Activated naive CD4-positive, alpha-beta T cell treated with anti-CD3 and anti-CD28 coated beads, Interleukin-2, amount 50 U/mL, for 72 hours (primary cell): ENCODE measurements at regions not wholly inside any gene's neighbourhood (a gene's known extent, or its start where the extent isn't known, plus 50 kb on each side); places are given as distances from the start of the nearest gene placed in this dataset.

Experiments
- ATAC-seq, 2 donors: fragments of 150-1000 bp; cut with Tn5 transposase; 2 replicates each; pipeline ENCODE4 v1.10.0; 2021; ENCODE audit warnings: mild to moderate bottlenecking in 2 of 2, moderate library complexity in 2 of 2
- DNase-seq, 2 donors: peaks; one replicate each; pipeline ENCODE4 v3.0.0; 2021 to 2022; ENCODE audit warnings: low spot score in 2 of 2
- H3K27ac Mint-ChIP-seq, 2 donors: one replicate each; pipeline ENCODE4 v1.8.0; 2022; ENCODE audit warnings: mild to moderate bottlenecking in 2 of 2, mixed read lengths in 2 of 2
- H3K36me3 Mint-ChIP-seq, 2 donors: one replicate each; pipeline ENCODE4 v1.8.0; 2022; ENCODE audit warnings: mixed read lengths in 2 of 2
- H3K9me3 Mint-ChIP-seq, 2 donors: one replicate each; pipeline ENCODE4 v1.8.0; 2022; ENCODE audit warnings: mixed read lengths in 2 of 2

DNA sequence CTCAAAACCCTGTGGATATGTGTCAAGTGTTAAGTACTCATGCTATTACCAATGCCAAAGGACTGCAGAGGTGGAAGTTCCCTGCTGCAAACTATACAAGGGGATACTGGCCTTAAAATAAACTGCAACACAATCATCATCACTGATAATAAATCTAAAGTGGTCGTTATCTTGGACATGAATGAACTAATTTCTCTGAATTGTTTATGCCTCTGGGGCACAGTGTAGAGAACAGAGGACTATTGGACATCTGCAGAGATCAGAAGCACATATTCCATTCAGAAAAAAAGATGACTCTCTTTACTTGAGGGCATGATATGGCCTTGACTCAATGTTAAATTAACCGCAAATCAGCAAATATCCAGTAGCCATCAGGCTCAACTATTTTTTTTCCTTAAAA lies 542.6 kb upstream of the IGFBP7 start:
- Mint-ChIP-seq H3K36me3 (no peaks in the 10 kb centered on the region), H3K27ac (no peak overlapping the region), H3K9me3 (peaks cover 7 to 11% of the 10 kb centered on the region in 2 donors)
- ATAC-seq, result no peak
- DNase-seq, result no peak

DNA sequence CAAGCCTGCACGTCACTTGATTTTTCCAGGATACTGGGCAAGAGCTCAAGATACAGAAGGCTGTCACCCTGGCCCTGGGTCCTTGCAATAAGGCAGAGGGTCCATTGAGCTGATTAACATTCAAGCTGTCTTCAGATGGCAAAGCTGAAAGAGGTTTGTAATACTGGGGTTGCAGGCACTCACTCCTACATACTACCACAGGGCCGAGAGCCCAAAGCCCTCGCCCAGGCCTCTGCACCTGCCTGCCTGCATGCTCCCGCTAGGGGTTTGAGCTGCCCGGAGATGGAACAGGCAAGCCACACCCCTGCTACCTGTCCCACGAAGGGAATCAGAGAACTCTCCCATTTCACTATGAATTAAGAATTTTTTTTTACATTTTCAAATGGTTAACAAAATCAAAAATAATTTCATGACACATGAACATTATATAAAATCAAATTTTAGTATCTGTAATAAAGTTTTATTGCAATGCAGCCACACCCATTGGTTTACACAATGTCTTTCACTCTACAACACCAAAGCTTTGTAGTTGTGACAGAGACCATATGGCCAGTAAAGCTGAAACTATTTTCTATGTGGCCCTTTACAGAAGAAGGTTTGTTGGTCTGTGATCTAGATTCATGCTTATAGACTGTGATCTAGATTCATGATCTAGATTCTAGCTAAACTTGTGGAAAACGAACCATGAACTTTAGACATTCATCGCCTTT lies 530.4 kb upstream of the IGFBP7 start:
- Mint-ChIP-seq H3K36me3 (no peaks in the 10 kb centered on the region), H3K9me3 (no peaks in the 10 kb centered on the region), H3K27ac (no peak overlapping the region)
- ATAC-seq (no peak), DNase-seq (no peak)

DNA sequence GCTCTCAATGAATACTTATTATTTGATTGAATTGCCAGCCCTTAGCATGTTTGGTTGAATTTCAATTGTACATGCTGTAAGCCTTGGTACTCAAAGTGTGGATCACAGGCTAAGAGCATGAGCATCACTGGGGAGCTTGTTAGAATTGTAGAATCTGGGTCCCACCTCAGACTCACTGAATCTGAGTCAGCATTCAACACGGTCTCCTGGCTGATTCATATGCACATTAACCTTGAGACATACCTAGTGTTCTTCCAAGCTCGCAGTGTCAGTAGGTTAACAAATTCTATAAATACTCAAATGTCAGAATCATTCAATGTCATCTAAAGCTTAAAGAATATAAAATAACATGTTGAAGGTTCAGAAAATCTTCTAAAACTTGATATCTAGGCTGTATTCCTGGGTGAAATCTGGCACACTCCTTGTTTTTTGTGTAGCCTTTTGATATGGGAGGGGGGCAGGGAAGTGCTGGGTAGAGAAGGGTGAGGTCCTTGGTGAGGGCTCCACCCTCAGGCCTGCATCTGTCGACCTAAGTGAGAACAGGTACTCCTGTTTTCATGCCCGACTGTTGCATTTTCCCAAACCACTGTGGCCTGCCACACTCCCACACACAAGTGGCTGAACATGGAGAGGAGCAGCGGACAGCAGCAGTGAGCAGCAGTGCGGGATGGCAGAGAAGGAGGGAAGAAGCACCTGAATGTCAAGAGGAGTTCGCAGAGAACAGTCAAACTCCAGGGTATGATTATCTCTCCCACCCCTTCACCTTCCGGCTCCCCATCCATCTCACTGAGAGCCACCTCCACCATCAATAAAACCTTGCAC lies 529.6 kb upstream of the IGFBP7 start:
- DNase-seq (no peak), ATAC-seq (no peak)
- Mint-ChIP-seq H3K9me3 (no peaks in the 10 kb centered on the region), H3K27ac (no peak overlapping the region), H3K36me3 (no peaks in the 10 kb centered on the region)

DNA sequence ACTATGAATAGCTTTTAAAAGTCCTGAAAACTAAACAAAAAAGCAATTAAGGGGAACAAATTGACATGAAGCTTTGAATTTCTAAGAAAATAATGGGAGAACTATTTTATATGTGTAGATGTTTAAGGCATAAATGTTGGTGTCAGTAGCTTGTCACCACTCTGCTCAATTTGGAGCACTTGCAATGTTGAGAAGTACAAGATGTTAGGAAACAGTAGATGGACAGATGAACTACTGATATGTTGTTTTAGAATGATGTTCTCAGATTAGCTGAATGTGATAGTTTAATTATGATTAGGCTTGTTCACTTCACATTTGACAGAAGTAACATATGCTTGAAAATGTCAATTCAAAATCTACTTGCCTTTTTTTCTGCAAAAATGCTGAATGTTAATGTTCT lies 525.7 kb upstream of the IGFBP7 start:
- Mint-ChIP-seq H3K9me3 (peaks cover 5 to 8% of the 10 kb centered on the region in 2 donors), H3K36me3 (no peaks in the 10 kb centered on the region), H3K27ac (no peak overlapping the region)
- DNase-seq (no peak), ATAC-seq (no peak)

DNA sequence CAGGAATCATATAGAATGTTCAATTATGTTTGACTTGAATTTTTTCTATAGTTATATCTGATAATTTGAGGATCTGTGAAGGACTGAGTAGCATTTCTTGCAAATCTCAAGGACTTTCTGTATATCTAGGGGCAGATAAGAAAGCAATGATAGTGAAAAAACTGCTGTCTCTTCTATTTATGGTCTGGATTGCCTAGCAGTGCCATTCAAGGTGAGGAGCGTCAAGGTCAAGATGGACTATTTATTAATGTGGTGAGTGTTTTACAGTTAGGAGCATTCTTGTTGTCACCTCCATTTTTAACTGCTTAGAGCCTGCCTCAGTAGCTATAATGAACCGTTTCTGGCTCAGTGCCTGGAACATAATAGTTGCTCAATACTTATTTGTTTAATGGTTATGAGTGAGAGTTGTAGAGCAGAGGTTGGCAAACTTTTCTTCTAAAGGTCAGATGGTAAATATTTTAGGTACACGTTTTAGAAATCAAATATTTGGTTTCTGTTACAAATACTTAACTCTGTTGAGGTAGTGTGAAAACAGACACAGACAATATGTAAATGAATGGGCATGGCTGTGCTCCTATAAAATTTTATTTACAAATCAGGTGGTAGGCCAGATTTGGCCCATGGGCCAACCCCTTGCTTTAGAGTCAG lies 523.2 kb upstream of the IGFBP7 start:
- no peaks in the 10 kb centered on the region for H3K36me3 Mint-ChIP-seq
- H3K27ac Mint-ChIP-seq, result no peak overlapping the region
- no peak for DNase-seq
- peaks cover 16% of the 10 kb centered on the region in 2 donors for H3K9me3 Mint-ChIP-seq
- no peak for ATAC-seq

DNA sequence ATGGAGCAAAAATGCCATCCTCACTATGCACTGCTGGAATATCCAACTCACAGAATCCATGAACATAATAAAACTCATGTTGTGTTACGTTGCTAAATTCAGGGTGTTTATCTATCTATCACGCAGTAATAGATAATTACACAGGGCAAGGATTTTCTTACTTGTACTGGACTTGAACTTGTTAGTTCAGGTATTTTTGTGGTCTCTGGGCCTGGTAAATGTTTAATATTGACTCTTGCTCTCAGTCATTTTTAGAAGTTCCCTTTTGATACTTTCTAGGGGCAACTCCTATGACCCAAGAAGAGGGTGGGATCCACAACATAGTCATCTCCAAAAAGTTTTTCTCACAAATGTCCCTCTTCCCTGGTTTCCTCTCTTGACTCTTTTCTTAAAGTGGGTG lies 522.4 kb upstream of the IGFBP7 start:
- Mint-ChIP-seq H3K36me3 (no peaks in the 10 kb centered on the region), H3K9me3 (peaks cover 16 to 20% of the 10 kb centered on the region in 2 donors), H3K27ac (no peak overlapping the region)
- no peak for ATAC-seq
- no peak for DNase-seq

DNA sequence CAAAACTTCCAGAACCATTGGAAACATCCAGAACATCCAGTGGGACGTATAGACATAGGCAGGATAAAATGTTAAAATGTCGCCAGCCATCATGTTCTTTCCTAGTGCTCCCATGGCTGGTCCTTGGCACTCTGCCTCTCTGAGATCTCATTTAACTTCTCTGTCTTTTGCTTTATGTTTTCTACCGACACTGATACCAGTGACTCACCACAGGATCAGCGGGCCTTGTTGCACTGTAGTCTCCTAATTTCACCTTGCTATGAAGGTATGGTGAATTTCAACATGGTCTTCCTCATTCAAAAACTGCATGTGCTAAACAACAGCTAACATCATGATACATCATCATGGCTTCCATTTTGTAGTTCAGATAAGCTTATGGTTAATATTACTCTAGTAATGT lies 521.0 kb upstream of the IGFBP7 start:
- peaks cover 16 to 20% of the 10 kb centered on the region in 2 donors for H3K9me3 Mint-ChIP-seq
- H3K27ac Mint-ChIP-seq, result no peak overlapping the region
- ATAC-seq (no peak), DNase-seq (no peak)
- no peaks in the 10 kb centered on the region for H3K36me3 Mint-ChIP-seq

DNA sequence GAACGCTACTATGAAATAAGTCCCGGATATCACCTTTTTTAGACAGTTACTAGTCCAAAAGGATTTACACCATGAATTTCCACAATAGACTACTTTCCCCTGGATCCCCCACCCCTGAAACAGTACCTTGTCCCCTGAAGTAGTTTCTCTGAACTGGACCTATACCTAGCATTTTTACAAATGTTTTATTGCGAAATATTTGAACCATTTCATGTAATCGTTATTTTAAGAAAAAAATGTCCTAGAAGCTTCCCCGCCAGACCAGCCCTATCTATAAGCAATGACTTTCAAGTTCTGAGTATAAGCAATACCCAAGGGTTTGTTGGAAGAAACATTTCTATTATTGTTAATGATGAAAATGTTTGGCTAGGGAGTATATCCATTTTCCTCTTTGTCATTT lies 517.8 kb upstream of the IGFBP7 start:
- H3K9me3 Mint-ChIP-seq, result peaks cover 22 to 23% of the 10 kb centered on the region in 2 donors
- ATAC-seq, result no peak

DNA sequence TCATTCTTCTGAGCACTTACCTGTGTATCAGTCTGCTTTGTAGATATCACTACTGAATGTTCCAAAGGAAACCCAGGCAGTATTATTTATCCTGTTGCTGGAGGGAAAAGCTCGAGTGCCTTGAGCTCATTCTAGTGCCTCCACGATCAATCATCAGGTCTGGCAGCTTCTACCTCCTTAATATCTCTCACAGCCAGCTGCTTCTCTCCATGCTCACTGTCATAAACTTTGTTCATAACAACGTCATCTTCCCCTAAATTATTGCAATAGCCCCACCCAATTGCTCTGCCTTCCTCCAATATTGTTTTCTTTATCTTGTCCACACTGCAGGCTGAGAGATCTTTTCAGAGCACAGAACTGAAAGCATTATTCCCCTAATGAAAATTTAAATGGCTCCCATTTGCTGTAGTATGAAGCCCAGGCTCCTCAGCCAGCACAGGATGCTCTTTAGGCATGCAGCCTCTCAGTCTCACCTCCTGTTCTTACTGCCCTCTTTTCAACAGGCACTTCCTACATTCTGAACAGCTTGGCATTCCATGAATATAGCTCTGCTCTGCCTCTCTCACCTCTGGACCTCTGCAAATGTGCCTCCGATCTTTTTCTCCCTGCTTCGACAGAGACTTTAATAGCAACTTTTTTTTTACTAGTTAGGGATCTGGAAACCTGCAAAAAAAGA lies 504.2 kb upstream of the IGFBP7 start:
- Mint-ChIP-seq H3K9me3 (peaks cover 5 to 18% of the 10 kb centered on the region in 2 donors), H3K36me3 (no peaks in the 10 kb centered on the region), H3K27ac (no peak overlapping the region)
- DNase-seq, result no peak
- ATAC-seq, result no peak

More for the DNA sequence above, 517.8 kb upstream of the IGFBP7 start:
- no peak for DNase-seq
- Mint-ChIP-seq H3K36me3 (peaks cover 0 to 5% of the 10 kb centered on the region in 2 donors), H3K27ac (no peak overlapping the region)

DNA sequence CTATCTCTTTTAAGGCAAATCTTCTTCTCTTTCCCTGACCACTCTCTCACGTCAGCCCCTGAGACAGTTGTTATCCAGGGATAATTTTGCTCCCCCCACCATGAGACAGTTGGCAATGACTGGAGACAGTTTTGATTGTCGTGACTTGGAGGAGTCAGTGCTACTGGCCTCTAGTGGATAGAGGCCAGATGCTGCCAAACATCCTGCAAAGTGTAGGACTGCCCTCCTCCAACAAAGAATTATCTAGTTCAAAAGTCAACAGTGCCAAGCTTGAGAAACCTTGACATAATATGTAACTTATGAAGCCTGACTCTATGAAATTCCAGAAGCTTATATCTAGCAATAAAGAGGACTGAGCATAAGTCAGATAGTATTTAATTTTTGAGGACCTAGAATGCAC lies 502.1 kb upstream of the IGFBP7 start:
- Mint-ChIP-seq H3K27ac (no peak overlapping the region), H3K36me3 (no peaks in the 10 kb centered on the region), H3K9me3 (peaks cover 5 to 18% of the 10 kb centered on the region in 2 donors)
- DNase-seq (no peak), ATAC-seq (no peak)

DNA sequence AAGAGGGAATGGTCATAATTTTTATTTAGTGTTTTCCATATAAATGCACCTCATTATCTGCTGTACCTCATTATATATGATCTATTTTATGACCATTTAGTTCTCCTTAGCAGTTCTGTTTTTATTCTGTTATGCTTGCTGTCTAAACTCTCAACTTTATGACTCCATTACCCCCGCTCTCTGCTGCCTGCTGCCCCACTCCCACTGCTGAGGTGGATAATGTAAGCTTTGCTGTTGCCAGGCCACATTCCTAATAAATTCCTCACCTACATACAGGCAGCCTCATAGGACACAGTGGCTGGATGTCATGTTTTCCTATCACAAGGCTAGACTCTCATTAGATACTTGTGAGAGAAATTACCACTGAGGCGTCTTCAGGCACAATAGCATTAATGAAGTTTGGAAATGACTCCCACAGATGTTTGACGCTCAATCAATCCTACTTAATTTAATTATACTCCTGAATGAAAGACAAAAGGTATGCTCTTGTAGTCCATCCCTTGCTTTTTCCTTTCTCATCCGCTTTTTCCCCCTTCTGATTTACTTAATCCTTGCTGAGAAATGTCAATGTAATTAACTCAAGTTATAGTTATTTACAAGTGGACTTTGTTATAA lies 497.5 kb upstream of the IGFBP7 start:
- H3K9me3 Mint-ChIP-seq, result peaks cover 10 to 12% of the 10 kb centered on the region in 2 donors
- ATAC-seq (no peak), DNase-seq (no peak)
- no peaks in the 10 kb centered on the region for H3K36me3 Mint-ChIP-seq
- no peak overlapping the region for H3K27ac Mint-ChIP-seq

DNA sequence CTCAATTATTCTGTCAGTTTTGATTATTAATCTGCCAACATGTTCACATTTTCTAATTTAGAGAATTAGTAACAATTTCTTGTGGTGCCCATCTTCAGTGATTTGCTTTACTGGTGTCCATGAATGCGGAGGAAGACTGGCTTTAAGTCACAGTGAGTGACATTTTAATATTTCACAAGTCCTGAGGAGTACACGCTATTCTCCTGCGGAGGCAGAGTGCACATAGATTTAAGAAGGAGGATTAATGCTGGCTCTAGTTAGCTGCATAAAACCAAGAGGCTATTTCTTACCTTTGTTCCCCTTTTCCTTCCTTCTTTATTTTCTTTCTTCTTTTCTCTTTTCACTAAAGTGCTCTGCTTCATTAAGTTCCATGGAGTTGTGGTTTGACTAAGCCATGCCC lies 495.2 kb upstream of the IGFBP7 start:
- no peak overlapping the region for H3K27ac Mint-ChIP-seq
- no peak for ATAC-seq
- no peaks in the 10 kb centered on the region for H3K36me3 Mint-ChIP-seq
- H3K9me3 Mint-ChIP-seq, result peaks cover 9 to 12% of the 10 kb centered on the region in 2 donors
- no peak for DNase-seq

DNA sequence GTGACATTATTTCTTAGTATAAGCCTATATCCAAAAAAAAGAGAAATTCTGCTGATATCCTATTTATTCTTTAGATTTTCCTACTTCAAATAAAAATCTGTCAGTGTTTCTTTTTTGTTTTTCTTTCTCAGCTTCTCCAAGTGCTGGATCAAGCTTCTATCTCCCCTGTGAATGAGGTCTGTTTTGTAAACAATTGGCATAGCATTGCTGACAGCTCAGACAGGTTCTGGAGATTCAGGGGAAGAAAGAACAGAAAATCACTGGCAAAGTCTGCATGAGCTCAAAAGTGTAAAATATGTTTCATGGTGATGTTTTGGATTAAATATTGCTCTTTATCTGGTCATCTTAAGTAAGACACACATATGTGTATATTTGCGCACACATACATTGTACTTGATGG lies 492.0 kb upstream of the IGFBP7 start:
- H3K9me3 Mint-ChIP-seq, result peaks cover 12 to 17% of the 10 kb centered on the region in 2 donors
- ATAC-seq (no peak), DNase-seq (no peak)
- no peaks in the 10 kb centered on the region for H3K36me3 Mint-ChIP-seq
- H3K27ac Mint-ChIP-seq, result no peak overlapping the region

DNA sequence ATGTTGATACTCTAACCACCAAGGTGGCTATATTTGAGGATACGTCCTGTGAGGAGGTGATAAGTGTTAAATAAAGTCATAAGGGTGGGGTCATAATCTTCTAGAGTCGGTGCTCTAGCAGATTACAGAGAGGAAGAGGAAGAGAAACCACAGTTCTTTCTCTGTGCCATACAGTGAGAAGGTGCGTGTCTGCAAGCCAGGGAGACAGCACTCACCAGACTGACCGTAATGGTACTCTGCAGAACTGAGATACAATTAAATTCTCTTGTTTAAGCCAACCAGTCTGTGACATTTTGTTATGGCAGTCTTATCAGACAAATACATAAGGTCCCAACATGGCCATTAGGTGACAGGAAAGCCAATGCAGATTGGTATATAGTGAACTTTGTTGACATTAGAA lies 480.9 kb upstream of the IGFBP7 start:
- no peak for ATAC-seq
- Mint-ChIP-seq H3K27ac (no peak overlapping the region), H3K36me3 (no peaks in the 10 kb centered on the region), H3K9me3 (peaks cover 8 to 17% of the 10 kb centered on the region in 2 donors)
- no peak for DNase-seq

DNA sequence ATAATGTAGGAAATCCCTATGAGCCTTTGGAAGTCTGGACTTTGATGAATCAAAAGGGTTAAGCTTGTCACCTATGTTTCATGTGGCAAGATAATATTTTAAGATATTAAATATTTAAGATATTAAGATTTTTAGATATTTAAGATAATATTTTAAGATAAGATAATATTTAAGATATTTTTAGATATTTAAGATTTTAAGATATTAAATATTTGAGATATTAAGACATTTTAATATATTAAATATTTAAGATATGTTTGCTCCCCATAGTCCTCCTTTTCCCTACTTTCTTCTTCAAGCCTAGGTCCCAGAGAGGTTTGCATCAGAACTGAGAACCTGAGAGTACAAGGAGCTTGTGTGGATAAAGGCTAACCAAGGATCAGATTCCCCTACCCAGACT lies 478.4 kb upstream of the IGFBP7 start:
- no peak for ATAC-seq
- Mint-ChIP-seq H3K36me3 (no peaks in the 10 kb centered on the region), H3K9me3 (peaks cover 14 to 17% of the 10 kb centered on the region in 2 donors), H3K27ac (no peak overlapping the region)
- no peak for DNase-seq

DNA sequence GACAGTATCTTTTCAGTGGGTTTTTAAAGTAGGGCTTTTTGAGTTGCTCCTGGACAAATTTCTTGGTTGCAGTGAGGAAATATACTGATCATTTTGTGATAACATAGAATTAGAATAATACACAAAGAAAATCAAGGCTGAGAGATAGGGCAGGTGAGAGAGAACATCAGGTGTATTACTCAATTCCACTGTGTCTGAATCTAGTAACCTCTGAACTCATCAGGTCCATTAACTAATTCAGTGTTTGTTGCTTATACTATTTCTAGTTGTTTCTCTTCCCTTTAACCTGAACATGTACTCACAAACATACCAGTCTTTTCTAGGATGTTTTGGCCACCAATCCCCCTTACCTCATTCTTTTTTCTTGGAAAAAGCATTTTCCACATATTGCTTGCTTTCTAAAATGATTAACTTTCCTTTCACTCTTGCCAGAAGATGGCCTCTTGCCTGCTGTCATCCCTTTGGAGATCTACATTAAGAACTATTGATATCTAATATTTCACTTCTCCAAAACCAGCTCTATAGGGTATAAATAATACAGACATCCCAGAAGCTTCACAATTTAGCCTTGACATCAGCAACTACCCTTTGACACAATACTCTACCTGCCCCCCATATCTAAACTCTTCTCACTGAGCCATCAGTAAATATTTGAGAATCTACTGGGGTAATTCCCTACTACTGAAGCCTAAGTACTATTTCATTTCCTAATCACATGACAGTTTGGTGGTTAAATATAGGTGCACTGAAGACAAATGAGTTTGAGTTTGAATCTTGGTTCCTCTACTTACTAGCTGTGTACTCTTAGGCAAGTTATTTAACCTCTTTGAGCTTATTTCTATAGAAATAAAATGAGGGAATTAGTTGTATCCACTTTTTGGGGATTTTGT lies 470.8 kb upstream of the IGFBP7 start:
- no peaks in the 10 kb centered on the region for H3K36me3 Mint-ChIP-seq
- DNase-seq (no peak), ATAC-seq (no peak)
- no peak overlapping the region for H3K27ac Mint-ChIP-seq
- H3K9me3 Mint-ChIP-seq, result peaks cover 13 to 30% of the 10 kb centered on the region in 2 donors
